ENCODE measurements at regions not wholly inside any gene's neighbourhood (a gene's known extent, or its start where the extent isn't known, plus 50 kb on each side); places are given as distances from the start of the nearest gene placed in this dataset.

DNA sequence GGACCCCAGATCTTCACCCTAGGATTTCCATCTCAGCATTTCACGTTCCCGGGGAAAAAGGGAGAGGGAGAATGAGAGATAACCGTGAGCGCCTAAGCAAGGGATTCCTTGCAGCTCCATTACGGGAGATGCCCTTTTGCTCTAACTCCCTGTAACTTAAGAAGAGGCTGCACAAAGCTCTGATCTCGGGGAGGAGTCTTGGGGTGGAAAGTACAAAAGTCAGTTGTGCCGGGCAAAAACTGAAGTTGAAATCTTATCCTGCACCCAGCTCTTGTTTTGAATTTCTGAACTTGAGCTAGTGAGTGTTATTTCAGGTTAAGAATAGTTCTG, 256.4 kb upstream of the SOX21 start:
- DNase-seq (ENCODE audit: low read depth in 4 of 4, low spot score in 3 of 4): peak in 2 of 4 donors; percentile 8 to 15

- DNase-seq (ENCODE audit: low read depth in 4 of 4, low spot score in 3 of 4): peak in 2 of 4 donors; percentile 16 to 29
Measured at GRCh38 chr13:94968040-94968756, 255.9 kb upstream of the SOX21 start.

DNA sequence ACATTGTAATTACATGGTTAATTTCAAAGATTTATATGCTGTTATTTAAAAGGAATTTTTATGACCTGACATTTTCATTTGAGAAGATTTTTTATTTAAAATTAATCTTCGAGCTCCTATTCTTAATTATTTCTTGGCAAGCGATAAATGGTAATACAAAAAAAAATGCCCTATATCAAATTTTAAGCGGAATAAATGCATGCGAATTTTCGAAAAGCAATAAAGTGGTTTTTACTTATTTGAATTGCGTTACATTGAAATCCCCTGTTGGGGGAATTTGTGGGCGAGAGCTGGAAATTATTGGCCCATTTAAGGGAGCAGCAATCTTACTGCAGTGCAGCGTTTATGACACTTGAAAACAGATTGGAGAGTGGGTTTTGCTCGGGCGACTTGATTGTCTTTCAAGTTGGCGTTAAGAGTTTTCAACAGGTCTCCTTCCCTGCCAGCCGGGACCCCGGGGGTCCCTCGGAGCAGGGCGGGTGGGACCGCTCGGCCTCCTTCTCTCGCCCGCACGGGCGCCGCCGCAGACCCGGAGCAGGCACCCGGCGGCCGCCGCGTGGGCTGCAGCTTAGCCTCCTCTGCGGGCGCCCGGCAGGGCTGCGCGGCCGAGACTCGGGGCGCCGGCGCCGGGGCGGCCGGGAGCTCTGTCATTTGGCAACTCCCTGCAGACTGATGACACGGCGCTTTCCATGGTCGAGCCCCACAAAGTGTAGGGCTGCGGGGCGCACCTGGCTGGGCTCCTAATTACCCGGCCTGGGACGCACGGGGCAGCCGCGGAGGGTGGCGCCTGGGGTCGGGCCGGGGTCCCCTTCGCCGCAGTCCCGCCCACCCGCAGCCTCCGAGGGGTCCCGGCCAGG, 255.1 kb upstream of the SOX21 start:
- DNase-seq (ENCODE audit: low read depth in 4 of 4, low spot score in 3 of 4): peak in 2 of 4 donors; percentile 6 to 8

DNA sequence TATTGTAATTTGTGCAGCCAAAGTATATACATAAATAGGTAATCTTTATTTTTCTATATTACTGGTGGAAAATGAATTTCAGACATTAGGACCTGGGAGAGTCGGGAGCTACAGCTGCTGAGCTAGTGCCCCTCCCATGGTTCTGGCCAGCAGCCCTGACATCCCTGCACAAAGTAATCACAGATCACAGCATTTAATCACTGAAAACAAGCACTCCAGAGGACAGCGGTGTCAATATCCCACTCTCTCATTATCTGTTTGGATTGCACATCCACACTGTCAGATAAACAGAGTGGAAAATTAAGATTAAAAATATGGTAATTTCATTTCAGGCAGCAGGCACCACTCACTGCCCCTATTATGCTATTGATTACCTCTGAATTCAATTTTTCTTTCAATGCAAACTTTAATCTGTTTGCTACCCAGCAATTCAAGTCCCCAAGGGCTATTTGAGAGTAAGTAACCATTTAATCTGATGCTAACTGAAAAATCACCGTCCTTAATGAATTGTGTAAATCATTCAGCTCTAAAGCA, 254.1 kb upstream of the SOX21 start:
- DNase-seq (ENCODE audit: low read depth in 4 of 4, low spot score in 3 of 4): no peak

DNA sequence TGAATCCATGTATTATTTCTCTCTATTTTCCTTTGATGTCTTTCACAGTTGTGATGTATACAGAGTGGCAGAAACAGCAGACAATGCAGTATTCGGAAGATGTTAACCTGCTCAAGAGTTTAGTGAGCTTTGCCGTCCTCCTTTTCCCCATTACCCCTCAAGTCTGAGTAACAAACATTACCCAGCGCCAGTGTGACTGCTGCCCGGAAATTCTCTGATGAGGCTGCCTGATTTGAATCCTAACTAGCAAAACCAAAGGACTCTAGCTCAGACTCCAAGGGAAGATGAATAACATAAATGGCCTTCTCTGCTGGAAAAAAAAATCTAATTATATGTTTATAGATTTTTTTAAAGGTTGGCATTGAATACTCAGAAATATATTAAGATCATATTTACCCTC, 247.3 kb upstream of the SOX21 start:
- no peak for DNase-seq (ENCODE audit: low read depth in 4 of 4, low spot score in 3 of 4)

- no peak for DNase-seq (ENCODE audit: low read depth in 4 of 4, low spot score in 3 of 4)
Measured at GRCh38 chr13:94956417-94957110, 244.2 kb upstream of the SOX21 start.

GRCh38 chr13:94952787-94953186, 240.4 kb upstream of the SOX21 start:
- DNase-seq (ENCODE audit: low read depth in 4 of 4, low spot score in 3 of 4): no peak

- DNase-seq (ENCODE audit: low read depth in 4 of 4, low spot score in 3 of 4): no peak
Measured at GRCh38 chr13:94950303-94950702, 238.0 kb upstream of the SOX21 start.

DNA sequence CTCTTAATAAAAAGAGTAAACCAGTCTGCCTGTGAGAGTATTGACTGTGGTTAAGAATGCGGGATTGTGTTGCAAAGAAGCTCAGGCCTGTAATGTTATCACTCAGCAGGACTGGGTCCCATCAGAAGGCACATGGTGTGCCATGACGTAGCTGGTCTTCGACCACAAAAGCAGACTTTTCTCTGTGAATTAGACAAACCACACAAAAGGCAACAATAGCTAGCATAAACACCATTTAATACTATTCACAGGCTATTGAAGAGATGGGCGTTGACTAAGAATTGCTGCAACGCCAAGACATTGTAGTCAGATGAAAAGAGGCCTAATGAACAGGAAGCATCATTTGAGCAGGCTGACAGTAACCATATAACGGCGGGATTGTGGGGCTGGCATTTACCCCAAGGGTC, 235.6 kb upstream of the SOX21 start:
- no peak for DNase-seq (ENCODE audit: low read depth in 4 of 4, low spot score in 3 of 4)

GRCh38 chr13:94947392-94947791, 235.0 kb upstream of the SOX21 start:
- DNase-seq (ENCODE audit: low read depth in 4 of 4, low spot score in 3 of 4): no peak

DNA sequence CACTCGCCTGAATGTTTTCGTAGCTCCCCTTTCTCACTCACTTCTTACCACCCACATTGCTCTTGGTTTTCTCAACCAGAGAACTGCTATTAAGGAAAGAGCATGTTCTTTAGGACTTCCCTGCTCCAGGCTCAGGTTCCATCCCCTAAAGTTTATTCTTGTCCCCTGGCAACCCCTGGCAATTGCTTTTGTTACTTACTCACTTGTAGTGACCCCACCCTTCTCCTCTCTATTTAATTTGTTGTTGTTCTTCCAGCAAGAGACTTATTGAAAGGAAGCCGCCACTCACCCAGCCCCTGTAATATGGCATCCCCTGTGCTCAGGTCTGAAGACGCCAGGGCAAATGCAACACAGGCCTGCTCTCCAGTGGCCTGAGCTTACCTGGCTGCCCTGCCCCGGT, 233.7 kb upstream of the SOX21 start:
- DNase-seq (ENCODE audit: low read depth in 4 of 4, low spot score in 3 of 4): no peak

DNA sequence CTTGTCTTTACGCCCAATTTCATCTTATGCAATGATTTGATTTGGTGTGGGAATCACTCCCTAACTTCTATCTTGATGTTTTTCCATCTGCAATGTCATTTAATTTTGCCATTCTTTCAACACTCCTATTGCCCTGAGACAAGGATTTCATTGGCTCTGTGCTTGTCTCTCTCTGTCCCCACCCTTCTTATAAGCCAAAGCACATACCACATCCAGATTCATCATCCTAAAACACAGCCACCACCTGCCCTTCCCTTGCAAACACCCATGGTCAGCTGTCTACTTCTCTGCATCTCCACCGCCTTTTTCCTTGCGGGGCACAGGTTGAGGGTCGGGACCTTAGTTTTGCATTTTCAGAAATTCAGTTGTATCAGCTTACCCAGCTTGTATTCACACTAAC, 225.8 kb upstream of the SOX21 start:
- no peak for DNase-seq (ENCODE audit: low read depth in 4 of 4, low spot score in 3 of 4)

DNA sequence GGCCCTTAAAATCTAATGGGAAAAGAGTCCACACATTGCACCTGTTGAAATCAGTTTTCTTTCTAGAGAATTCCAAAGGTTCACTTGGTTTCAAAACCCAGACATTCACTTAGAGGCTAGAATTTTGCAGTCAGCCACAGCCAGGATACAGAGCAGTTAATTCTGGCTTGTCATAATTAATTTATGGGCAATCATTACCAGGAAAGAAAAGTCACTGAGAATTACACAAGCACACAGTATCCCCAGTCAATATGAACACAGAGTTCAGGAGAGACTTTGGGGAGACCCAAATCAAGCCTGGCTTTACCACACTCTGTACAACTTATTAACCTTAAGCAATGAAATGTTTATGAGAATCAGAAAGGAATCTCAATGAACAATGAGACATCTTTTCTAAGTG, 224.3 kb upstream of the SOX21 start:
- DNase-seq (ENCODE audit: low read depth in 4 of 4, low spot score in 3 of 4): no peak

DNA sequence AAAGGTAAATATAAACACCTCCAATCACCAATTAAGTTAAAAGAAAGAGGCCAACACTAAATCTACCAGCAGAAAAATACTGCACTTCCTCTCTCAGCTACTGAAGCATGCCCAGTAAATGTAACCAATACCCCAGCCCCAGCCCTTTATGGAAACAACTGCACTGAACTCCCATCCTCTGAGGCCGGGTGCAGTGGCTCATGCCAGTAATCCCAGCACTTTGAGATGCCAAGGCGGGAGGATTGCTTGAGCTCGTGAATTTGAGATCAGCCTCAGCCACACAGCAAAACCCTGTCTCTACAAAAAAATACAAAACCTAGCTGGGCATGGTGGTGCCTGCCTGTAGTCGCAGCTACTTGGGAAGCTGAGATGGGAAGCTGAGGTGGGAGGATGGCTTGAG, 221.6 kb upstream of the SOX21 start:
- DNase-seq (ENCODE audit: low read depth in 4 of 4, low spot score in 3 of 4): no peak

DNA sequence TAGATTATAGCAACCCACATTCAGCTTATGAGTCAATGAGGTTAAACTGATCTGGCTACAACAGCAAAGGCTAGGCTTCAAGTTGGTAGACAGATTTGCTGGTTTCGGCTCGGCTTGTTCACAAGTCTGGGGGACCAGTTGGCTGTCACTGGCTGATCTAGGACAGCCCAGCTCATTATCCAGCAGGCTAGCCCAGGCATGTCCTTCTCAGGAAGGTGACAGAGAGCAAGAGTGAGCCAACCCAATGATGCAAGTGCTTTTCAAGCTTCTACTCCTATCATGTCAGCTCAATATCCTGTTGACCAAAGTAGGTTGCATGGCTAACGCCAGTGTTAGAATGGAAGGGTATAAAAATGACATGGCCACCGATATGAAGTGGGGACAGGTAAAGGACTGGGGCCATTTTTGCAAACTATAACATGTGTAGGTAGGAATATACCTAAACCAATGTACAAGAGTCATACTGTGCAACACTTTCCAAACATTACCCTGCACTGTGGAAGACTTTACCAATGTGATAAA, 220.9 kb upstream of the SOX21 start:
- no peak for DNase-seq (ENCODE audit: low read depth in 4 of 4, low spot score in 3 of 4)

DNA sequence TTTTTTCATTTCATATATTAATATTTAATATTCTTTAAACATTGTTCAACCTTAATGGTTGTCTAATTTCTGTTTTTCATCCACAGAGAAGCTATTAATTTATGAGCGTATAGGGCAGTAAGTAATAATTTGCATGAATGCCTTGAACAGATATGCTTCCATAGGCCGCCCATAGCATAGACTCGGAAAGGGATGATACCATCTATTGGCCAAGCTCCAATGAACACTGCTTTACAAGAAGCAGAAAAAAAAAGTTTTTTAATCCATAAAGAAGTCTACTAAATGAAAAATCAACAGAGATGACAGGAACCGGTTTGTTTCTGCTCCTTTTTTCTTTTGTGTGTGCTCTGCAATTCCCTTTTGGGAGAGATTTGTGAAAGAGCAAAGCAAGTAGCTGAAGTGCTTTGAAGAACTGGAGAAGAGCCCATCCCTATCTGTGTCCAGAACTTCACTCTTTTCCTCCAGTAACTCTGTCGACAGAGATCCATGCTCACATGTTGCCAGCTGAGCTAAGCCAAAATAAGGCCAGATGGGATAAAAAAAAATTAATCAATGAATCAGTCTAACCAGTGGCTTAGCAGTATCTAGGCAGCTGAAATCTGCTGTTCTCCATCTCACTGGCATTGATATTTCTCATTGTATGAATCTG, 215.9 kb upstream of the SOX21 start:
- no peak for DNase-seq (ENCODE audit: low read depth in 4 of 4, low spot score in 3 of 4)

- DNase-seq (ENCODE audit: low read depth in 4 of 4, low spot score in 3 of 4): no peak
Measured at GRCh38 chr13:94925263-94925662, 212.9 kb upstream of the SOX21 start.

DNA sequence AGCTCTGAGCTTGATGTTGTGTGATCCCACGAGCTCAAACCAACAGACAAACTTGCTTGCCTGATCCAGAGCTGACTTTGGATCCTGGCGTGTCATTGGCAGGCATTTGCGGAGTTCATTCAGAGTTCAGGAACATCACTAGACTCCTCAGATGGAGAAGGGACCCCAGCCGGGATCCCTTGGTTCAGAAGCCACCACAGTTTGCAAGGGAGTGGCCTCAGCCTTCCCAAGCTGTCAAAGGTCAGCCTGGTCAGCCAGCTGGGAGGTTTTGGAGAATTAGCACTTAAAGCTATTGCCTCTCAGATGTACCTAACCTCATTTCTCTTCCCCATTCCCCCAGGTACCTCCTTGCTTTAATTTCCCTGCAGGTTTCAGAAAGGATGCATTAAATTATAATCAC, 208.8 kb upstream of the SOX21 start:
- no peak for DNase-seq (ENCODE audit: low read depth in 4 of 4, low spot score in 3 of 4)

DNA sequence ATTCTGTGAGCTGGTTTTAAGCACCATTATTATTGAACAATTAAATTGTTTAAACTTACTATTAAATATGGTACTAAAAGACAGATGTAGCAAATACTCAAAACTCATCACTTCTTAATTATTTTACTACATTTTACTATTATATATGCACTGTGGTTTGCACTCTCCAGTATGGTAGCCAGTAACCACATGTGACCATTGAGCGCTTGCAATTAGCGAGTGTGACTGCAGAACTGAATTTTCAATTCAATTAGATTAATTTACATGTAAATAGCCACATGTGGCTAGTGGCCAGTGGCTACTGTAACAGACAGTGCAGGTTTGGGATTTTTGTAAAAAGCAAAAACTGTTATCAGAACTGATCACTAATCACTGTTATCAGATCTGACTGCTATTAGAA, 208.2 kb upstream of the SOX21 start:
- DNase-seq (ENCODE audit: low read depth in 4 of 4, low spot score in 3 of 4): no peak

DNA sequence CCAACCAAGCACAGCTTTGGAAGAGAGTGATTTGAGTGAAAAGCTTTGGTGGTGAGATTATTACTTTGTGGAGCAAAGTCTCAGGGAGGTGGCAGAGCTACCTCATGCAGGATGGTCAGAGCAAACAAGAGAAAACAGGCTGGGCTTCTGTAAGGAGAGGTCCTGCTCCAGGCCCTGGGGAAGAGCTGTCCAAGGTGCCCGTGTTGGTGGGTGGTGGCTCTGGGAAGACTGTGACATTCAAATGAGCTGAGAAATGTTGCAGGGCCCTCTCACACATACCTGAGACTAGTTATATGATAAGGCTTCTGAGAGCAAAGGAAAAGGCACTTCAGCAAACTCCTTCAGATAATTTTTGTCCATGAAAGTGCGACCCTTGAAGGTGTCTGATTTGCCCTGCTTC, 205.5 kb upstream of the SOX21 start:
- peak in 1 of 4 donors; percentile 2 for DNase-seq (ENCODE audit: low read depth in 4 of 4, low spot score in 3 of 4)

GRCh38 chr13:94914895-94915294, 202.6 kb upstream of the SOX21 start:
- DNase-seq (ENCODE audit: low read depth in 4 of 4, low spot score in 3 of 4): no peak
